SK-N-SH (cell line): ENCODE measurements at regions not wholly inside any gene's neighbourhood (a gene's known extent, or its start where the extent isn't known, plus 50 kb on each side); places are given as distances from the start of the nearest gene placed in this dataset.

ENCODE experiments used
- CTCF ChIA-PET: fragments of 300-600, 350-600 bp; formaldehyde crosslinking; extraction: SDS; loops from one replicate; lab custom pipeline; 2021; lab: Yijun Ruan, JAX
- POLR2A ChIA-PET: fragments of 350-600 bp; sonication (Branson Sonifier 250); formaldehyde crosslinking; extraction: SDS; loops from one replicate; lab custom pipeline; 2020; ENCODE audit warnings: antibody characterized with exemption, inconsistent platforms; lab: Yijun Ruan, JAX
- DNase-seq: peaks from one replicate; pipeline ENCODE4 v3.0.0; 2012
- H2AFZ ChIP-seq: fragments of 200-600 bp; sonication (generic); 2 replicates; pipeline ENCODE4 v1.8.1; 2016; ENCODE audit warnings: antibody characterized with exemption, mild to moderate bottlenecking, low read depth
- H3F3A ChIP-seq: fragments of 200-600 bp; sonication (generic); replicated peaks from 2 replicates; pipeline ENCODE3; 2016; ENCODE audit warnings: antibody characterized with exemption, mild to moderate bottlenecking; ENCODE audit not compliant: insufficient read depth
- H3K27ac ChIP-seq, 2 experiments: fragments of 200-500 bp in 1 of 2; fragments of 200-600 bp in 1 of 2; sonication (Bioruptor generic) in 1 of 2; sonication (generic), shearing (Covaris generic) in 1 of 2; 2 replicates each; pipeline versions ENCODE4 v1.5.1 to v1.6.1; 2014 to 2016; ENCODE audit warnings: low read depth in 2 of 2, inconsistent platforms in 1 of 2, low read length in 1 of 2, mild to moderate bottlenecking in 1 of 2, mixed read lengths in 1 of 2
- H3K27me3 ChIP-seq: fragments of 200-600 bp; sonication (generic), shearing (Covaris generic); 2 replicates; pipeline ENCODE4 v1.6.1; 2016; ENCODE audit warnings: mixed run types; ENCODE audit not compliant: insufficient read depth
- H3K36me3 ChIP-seq, 2 experiments: fragments of 200-500 bp in 1 of 2; fragments of 200-600 bp in 1 of 2; sonication (Bioruptor generic) in 1 of 2; sonication (generic) in 1 of 2; replicated peaks in 1 of 2; 2 replicates each; pipeline versions ENCODE3 to v1.5.1; 2014 to 2016; ENCODE audit warnings: low read length in 1 of 2, mild to moderate bottlenecking in 1 of 2; ENCODE audit not compliant: insufficient read depth in 2 of 2, control insufficient read depth in 1 of 2
- H3K4me1 ChIP-seq, 2 experiments: fragments of 200-500 bp in 1 of 2; fragments of 200-600 bp in 1 of 2; sonication (Bioruptor generic) in 1 of 2; sonication (generic), shearing (Covaris generic) in 1 of 2; 2 replicates each; pipeline versions ENCODE4 v1.5.1 to v1.6.1; 2014 to 2016; ENCODE audit warnings: low read depth in 1 of 2, low read length in 1 of 2, mixed run types in 1 of 2; ENCODE audit not compliant: insufficient read depth in 2 of 2, control insufficient read depth in 1 of 2
- H3K4me2 ChIP-seq: fragments of 200-600 bp; sonication (generic), shearing (Covaris generic); 2 replicates; pipeline ENCODE4 v1.6.1; 2017; ENCODE audit warnings: mixed run types
- H3K4me3 ChIP-seq, 2 experiments: fragments of 200-500 bp in 1 of 2; fragments of 200-600 bp in 1 of 2; sonication (Bioruptor generic) in 1 of 2; sonication (generic), shearing (Covaris generic) in 1 of 2; 2 replicates each; pipeline versions ENCODE4 v1.5.1 to v1.8.1; 2014 to 2016; ENCODE audit warnings: low read depth in 2 of 2, inconsistent platforms in 1 of 2, low read length in 1 of 2, mild to moderate bottlenecking in 1 of 2, mixed read lengths in 1 of 2, moderate library complexity in 1 of 2
- H3K79me2 ChIP-seq: fragments of 200-600 bp; sonication (generic); 2 replicates; pipeline ENCODE4 v1.8.1; 2017; ENCODE audit warnings: mild to moderate bottlenecking; ENCODE audit not compliant: insufficient read depth
- H3K9ac ChIP-seq: fragments of 200-600 bp; sonication (generic); 2 replicates; pipeline ENCODE4 v1.6.1; 2017; ENCODE audit warnings: mixed run types
- H3K9me2 ChIP-seq: fragments of 200-600 bp; sonication (generic); 2 replicates; pipeline ENCODE4 v1.6.1; 2017; ENCODE audit warnings: mixed run types
- H3K9me3 ChIP-seq: fragments of 200-600 bp; sonication (generic); 2 replicates; pipeline ENCODE4 v1.6.1; 2017; ENCODE audit warnings: mixed run types, mild to moderate bottlenecking, moderate library complexity
- H4K20me1 ChIP-seq: fragments of 200-600 bp; sonication (generic); 2 replicates; pipeline ENCODE4 v1.6.1; 2017; ENCODE audit warnings: mild to moderate bottlenecking, mixed run types; ENCODE audit not compliant: insufficient read depth
- CHD2 ChIP-seq: fragments of 150-350 bp; IDR thresholded peaks from 2 replicates; pipeline ENCODE4 v1.6.1; 2018; ENCODE audit warnings: low read length; ENCODE audit not compliant: partially characterized antibody
- ELF1 ChIP-seq: IDR thresholded peaks from 2 replicates; pipeline ENCODE4 v1.4.0; 2012
- EP300 ChIP-seq, 2 experiments: IDR thresholded peaks; 2 replicates each; pipeline versions ENCODE4 v1.4.0 to v1.6.1; 2012; ENCODE audit warnings: borderline replicate concordance in 1 of 2, low read depth in 1 of 2, low read length in 1 of 2
- GABPA ChIP-seq: IDR thresholded peaks from 2 replicates; pipeline ENCODE4 v1.4.0; 2012; ENCODE audit warnings: low read depth, mild to moderate bottlenecking
- GATA2 ChIP-seq: sonication (generic); formaldehyde crosslinking; IDR thresholded peaks from 2 replicates; pipeline ENCODE4 v1.5.0; 2020; ENCODE audit warnings: mild to moderate bottlenecking, missing genetic modification reagents
- MAX ChIP-seq: IDR thresholded peaks from 2 replicates; pipeline ENCODE4 v1.4.0; 2012; ENCODE audit warnings: low read depth
- NRF1 ChIP-seq: IDR thresholded peaks from 2 replicates; pipeline ENCODE4 v1.6.1; 2012; ENCODE audit warnings: low read depth, mild to moderate bottlenecking, low read length
- PBX3 ChIP-seq: IDR thresholded peaks from 2 replicates; pipeline ENCODE4; 2012
- POLR2AphosphoS5 ChIP-seq: IDR thresholded peaks from 2 replicates; pipeline ENCODE4 v1.6.1; 2012; ENCODE audit warnings: low read depth, low read length
- RCOR1 ChIP-seq: fragments of 150-350 bp; IDR thresholded peaks from 2 replicates; pipeline ENCODE4 v1.6.1; 2017; ENCODE audit warnings: antibody characterized with exemption, low read length
- REST ChIP-seq: IDR thresholded peaks from 2 replicates; pipeline ENCODE4 v1.6.1; 2012; ENCODE audit warnings: mild to moderate bottlenecking, low read depth, low read length, moderate library complexity
- RFX5 ChIP-seq: IDR thresholded peaks from 2 replicates; pipeline ENCODE4 v1.6.1; 2012; ENCODE audit warnings: mild to moderate bottlenecking, improper control_type of control experiment, low read length
- SMC3 ChIP-seq: IDR thresholded peaks from 2 replicates; pipeline ENCODE4 v1.6.1; 2012; ENCODE audit warnings: low read depth, low read length, improper control_type of control experiment
- TAF1 ChIP-seq: IDR thresholded peaks from 2 replicates; pipeline ENCODE4 v1.6.1; 2012; ENCODE audit warnings: low read depth, mild to moderate bottlenecking, low read length, moderate library complexity, borderline replicate concordance
- TCF12 ChIP-seq: IDR thresholded peaks from 2 replicates; pipeline ENCODE4 v1.4.0; 2012
- USF1 ChIP-seq: IDR thresholded peaks from 2 replicates; pipeline ENCODE4 v1.4.0; 2012; ENCODE audit warnings: low read depth, borderline replicate concordance
- USF2 ChIP-seq: fragments of 150-350 bp; IDR thresholded peaks from 2 replicates; pipeline ENCODE4 v1.6.1; 2017; ENCODE audit warnings: antibody characterized with exemption, low read length, low read depth, borderline replicate concordance
- YY1 ChIP-seq: IDR thresholded peaks from 2 replicates; pipeline ENCODE4 v1.4.0; 2012; ENCODE audit warnings: low read depth, mild to moderate bottlenecking
- ZBTB33 ChIP-seq: IDR thresholded peaks from 2 replicates; pipeline ENCODE4 v1.4.0; 2012; ENCODE audit warnings: low read depth, borderline replicate concordance
- WGBS: methylation state at CpG from one replicate; pipeline ENCODE4 v1.1.6; 2017; ENCODE audit warnings: low lambda C conversion rate; 5-methylcytosine and 5-hydroxymethylcytosine counted together

- ChIA-PET POLR2A (no interaction called here), CTCF (no interaction called here)
- H3F3A ChIP-seq: no peaks in the 10 kb centered on the region
- WGBS: 78% methylated on average over 5 of the region's 5 CpGs
- no peaks in the 10 kb centered on the region for H3K4me1 ChIP-seq
- H3K4me2 ChIP-seq: no peak overlapping the region
- H3K27ac ChIP-seq: no peak overlapping the region
- no peaks in the 10 kb centered on the region for H3K9me3 ChIP-seq
- H3K79me2 ChIP-seq: no peaks in the 10 kb centered on the region
- DNase-seq: no peak
- no peaks in the 10 kb centered on the region for H3K9me2 ChIP-seq
- H3K36me3 ChIP-seq: no peaks in the 10 kb centered on the region
- no peak overlapping the region for H3K9ac ChIP-seq
- H3K4me3 ChIP-seq: no peak overlapping the region
- TF ChIP-seq RCOR1 (no peak), MAX (no peak), GATA2 (CRISPR knock-in tag) (no peak), NRF1 (no peak), GABPA (no peak), PBX3 (no peak), POLR2AphosphoS5 (no peak), YY1 (no peak), ELF1 (no peak), SMC3 (no peak), REST (no peak), EP300 (IDR thresholded peaks at IDR 0.05; ENCODE audit: borderline replicate concordance in 1 of 2, low read depth in 1 of 2, low read length in 1 of 2) (no peak), USF2 (no peak), TCF12 (no peak)
- TF ChIP-seq, all 33 proteins: peak for 0
- Histone ChIP-seq H2AFZ (no peak overlapping the region), H4K20me1 (no peaks in the 10 kb centered on the region), H3K27me3 (no peaks in the 10 kb centered on the region)
Measured at GRCh38 chr13:50724913-50725312, 118.6 kb downstream of the DLEU7 start.

GRCh38 chr13:50726164-50726563, 117.3 kb downstream of the DLEU7 start:
- CTCF ChIA-PET: no interaction called here
- H4K20me1 ChIP-seq: no peaks in the 10 kb centered on the region
- H3K27me3 ChIP-seq: no peaks in the 10 kb centered on the region
- no peaks in the 10 kb centered on the region for H3K79me2 ChIP-seq
- H3K4me3 ChIP-seq: no peak overlapping the region
- no peaks in the 10 kb centered on the region for H3K9me2 ChIP-seq
- no peak overlapping the region for H3K4me2 ChIP-seq
- H3K27ac ChIP-seq: no peak overlapping the region
- 85% methylated on average over 4 of the region's 4 CpGs for WGBS
- DNase-seq: no peak
- H3K36me3 ChIP-seq: no peaks in the 10 kb centered on the region
- no peak overlapping the region for H2AFZ ChIP-seq
- POLR2A ChIA-PET: no interaction called here
- no peaks in the 10 kb centered on the region for H3K4me1 ChIP-seq
- H3K9me3 ChIP-seq: no peaks in the 10 kb centered on the region
- H3F3A ChIP-seq: no peaks in the 10 kb centered on the region
- no peak overlapping the region for H3K9ac ChIP-seq
- TF ChIP-seq USF1 (no peak), GATA2 (CRISPR knock-in tag) (no peak), TAF1 (no peak), ZBTB33 (no peak), MAX (no peak), CHD2 (no peak), SMC3 (no peak), RFX5 (no peak), TCF12 (no peak)
